Hematopoietic multipotent progenitor cell treated with erythropoietin and hydrocortisone succinate and interleukin-3 and kit ligand, for 15 days (in vitro differentiated cells): ENCODE measurements at regions not wholly inside any gene's neighbourhood (a gene's known extent, or its start where the extent isn't known, plus 50 kb on each side); places are given as distances from the start of the nearest gene placed in this dataset.
"Not testable (repeated sequence)": the region's sequence is repeated elsewhere in the genome, so short reads cannot be mapped to it uniquely, and the experiment has no call there.

Source experiments
- DNase-seq: peaks from one replicate; pipeline ENCODE4 v3.0.0-alpha.2; 2015; ENCODE audit warnings: low spot score

DNA sequence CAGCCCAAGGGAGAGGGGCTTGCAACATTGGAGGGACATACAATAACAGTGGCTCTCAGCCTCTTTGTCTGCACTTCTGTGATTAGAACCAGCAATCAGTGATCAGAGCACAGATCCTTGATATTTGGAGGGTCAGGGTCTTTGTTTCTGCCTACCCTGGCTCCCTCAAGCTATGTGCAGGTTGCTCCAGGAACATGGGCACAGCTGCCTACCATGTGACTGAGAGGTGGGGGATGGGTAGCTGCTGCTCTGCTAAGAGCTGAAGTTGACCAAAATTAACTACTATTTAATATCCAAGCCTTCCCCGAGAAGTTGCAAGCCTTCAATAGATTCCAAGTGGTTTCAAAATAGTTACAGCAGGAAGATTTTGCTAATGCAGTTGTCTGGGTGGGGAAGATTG is 202.6 kb downstream of the ZIC5 start:
- DNase-seq, result no peak

DNA sequence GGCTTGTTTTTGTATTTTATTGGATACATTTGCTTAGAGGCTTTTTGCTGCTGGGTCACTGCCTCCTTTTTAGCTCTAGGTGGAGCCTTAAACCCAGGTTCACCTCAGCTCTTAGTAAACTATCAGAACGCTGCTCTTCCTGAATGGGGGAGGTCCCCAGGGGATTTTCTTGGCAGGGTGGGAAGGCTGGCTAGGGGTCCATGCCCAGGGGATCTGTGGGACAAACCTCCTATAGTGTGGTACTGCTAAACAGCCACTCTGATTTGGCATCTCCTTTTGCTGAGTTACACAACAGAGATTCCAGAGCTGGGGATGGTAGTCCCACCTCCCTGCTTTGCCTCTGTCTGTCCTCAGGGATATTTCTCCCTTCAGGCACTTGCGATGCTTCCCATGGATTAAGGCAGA is 204.9 kb downstream of the ZIC5 start:
- DNase-seq, result no peak

DNA sequence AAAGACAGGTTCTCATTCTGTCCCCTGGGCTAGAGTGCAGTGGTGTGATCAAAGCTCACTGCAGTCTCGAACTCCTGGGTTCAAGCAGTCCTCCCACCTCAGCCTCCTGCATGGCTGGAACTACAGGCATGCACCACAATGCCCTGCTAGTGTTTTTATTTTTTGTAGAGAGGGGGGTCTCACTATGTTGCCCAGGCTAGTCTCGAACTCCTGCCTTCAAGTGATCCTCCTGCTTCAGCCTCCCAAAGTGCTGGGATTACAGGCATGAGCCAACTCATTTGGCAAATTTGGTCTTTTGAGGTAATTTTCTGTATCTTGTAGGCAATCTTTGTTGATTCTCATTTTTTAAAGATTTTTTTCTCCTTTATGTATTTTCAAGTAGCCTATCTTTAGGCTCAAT is 205.7 kb downstream of the ZIC5 start:
- DNase-seq, result no peak

DNA sequence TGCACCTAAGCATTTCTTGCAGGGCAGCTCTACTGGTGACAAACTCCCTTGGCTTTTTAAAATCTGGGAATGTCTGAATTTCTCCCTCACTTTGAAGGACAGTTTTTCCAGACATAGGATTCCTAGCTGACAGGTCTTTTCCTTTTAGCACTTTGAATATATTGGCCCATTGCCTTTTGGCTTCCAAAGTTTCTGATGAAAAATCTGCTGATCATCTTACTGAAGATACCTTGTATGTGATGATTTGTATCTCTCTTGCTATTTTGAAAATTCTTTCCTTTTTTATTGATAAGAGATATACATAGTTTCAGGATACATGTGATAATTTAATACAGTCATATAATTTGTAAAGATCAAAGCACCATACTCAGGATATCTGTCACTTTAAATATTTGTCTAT is 211.1 kb downstream of the ZIC5 start:
- DNase-seq, result no peak

- no peak for DNase-seq
These were observed 212.4 kb downstream of the ZIC5 start for GRCh38 chr13:99759163-99759552.

DNA sequence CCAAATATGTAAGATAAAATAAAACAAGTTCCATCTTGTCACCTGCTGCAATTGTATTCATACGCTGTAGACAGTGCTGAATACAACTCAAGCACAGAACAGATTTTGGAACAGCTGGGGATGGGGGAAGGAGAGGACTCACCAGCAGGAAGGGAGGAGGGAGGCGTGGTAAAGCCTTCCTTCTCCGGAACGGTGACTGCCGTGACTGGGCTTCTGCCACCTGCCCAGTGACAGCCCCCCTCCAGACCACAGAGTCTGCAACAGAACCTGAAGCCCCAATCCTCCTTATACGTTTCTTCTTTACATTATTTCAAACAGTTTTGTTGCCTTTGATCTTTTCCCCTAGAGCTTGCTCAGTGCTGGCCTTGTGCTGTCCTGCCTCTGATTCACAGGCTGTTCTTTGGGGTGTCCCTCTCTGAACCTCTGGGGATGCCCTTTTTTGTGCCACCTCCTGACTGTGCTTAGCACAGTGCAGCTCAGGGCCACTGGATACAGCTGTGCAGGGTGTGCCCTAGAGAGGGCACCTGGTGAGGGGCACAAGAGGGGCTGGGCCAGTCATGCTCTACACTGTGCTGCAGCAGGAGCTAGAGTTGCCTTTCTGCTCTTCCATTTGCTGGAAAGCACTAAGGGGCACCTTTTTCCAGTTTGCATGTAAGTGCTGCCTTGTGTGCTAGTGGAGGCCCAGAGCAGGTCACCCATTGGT is 213.0 kb downstream of the ZIC5 start:
- no peak for DNase-seq

DNA sequence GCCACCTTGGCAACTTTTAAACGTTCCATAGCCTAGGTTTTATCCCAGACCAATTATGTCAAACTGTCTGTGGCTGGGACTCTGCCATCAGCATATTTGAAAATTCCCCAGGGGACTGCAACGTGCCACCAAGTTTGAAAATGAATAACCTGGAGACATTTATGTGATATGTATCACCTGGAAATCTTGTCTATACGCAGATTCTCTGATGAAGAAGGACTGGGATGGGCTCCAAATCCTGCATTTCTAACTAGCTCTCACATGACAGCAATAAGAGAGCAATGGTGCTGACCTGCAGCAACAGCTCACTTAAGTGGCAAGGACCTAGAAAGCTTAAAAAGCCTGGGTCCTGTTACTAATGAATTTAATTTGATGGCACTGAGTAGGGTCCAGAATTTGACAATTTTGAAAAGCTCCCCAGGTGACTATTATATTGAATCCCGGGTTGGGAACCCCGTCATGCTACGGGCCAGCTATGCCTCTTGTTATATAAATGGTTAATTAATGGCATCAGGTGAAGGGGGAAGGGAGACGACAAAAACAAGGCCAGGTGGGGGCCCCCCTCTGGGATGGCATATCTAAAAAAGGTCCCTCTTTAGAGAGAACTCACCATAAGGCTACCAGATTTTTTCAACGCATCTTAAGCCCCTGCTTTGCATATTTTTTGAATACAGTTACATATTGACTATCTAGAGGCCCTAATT is 213.7 kb downstream of the ZIC5 start:
- no peak for DNase-seq

DNA sequence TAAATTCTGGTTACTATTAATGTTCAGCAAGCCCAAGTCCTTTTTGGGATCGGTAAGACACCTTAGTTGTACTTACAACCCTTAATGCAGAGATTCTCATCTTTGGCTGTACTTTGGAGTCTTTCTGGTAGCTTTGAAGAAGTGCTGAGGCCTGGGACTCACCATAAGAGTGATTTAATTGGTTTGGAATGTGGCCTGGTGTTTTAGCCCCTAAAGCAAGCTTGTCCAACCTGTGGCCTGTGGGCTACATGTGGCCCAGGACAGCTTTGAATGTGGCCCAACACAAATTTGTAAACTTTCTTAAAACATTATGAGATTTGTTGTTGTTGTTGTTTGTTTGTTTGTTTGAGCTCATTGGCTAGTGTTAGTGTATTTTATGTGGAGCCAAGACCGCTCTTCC is 215.3 kb downstream of the ZIC5 start:
- no peak for DNase-seq

GRCh38 chr13:99754750-99755149 is 216.8 kb downstream of the ZIC5 start:
- DNase-seq, result not testable (repeated sequence)

DNA sequence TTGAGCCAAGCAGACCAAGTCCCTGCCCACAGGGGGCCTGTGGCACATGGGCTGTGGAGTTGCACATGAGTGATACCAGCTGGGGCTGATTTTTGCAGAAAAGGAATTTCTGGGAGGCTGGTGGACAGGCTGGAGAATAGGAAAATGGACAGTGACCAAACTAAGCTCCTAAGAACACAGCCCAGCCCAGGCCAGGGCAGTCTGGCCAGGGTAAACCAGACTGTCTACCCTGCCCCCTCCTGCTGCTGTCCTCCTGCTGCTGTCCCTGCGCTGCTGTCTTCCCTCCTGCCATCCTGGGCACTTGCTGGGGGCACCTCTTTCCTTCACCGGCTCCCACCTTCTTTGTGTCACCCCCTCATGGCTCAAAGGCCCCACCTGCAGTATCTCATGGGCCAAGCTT is 219.2 kb downstream of the ZIC5 start:
- DNase-seq, result no peak

GRCh38 chr13:99751517-99752199 is 219.9 kb downstream of the ZIC5 start:
- DNase-seq, result no peak

DNA sequence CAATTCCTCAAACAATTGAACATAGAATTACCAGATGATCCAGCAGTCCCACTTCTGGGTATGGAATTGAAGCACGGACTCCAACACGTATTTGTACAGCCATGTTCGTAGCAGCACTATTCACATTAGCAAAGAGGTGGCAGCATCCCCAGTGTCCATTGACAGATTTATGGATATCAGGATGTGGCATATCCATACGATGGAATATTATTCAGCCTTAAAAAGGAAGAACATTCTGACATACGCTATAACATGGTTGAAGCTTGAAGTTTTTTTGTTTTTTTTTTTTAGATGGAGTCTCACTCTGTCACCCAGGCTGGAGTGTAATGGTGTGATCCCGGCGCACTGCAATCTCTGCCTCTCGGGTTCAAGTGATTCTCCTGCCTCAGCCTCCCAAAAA is 220.6 kb downstream of the ZIC5 start:
- no peak for DNase-seq

GRCh38 chr13:99749271-99750019 is 222.1 kb downstream of the ZIC5 start:
- no peak for DNase-seq

DNA sequence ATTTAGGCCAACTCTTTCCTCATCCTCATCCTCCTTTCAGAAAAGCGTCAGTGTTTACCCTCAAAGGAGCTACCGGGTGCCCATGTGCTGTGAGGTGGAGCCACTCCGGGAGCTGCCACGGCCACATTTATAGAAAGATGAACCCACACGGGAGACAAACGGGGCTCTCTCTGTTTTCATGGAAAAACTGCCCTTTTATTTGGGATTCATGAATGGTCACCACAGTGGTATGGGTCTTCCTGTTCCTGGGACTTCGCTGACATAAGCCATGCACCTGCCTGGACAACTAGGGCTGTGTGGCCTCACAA is 224.2 kb downstream of the ZIC5 start:
- DNase-seq, result no peak

GRCh38 chr13:99746637-99747402 is 224.7 kb downstream of the ZIC5 start:
- DNase-seq, result no peak

DNA sequence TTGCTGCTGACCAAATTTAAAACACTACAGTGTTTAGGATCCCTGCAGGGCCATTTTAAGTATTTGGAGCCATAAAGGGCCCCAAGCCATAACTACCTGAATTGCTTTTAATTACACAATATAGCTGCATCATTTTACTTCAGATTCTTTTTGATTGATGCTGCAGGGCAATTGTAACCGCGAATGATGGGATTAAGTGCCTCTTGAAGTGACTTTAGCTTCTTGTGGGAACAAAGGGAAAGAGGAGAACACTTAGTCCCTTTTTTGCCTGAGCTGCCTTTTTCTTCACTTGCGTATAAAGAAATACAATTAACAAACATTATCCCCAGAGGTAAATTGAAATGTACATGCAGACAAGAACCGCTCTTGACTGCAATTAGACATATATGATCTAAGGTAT is 228.5 kb downstream of the ZIC5 start:
- DNase-seq, result no peak

- DNase-seq, result no peak
These were observed 229.6 kb downstream of the ZIC5 start for GRCh38 chr13:99741960-99742359.

DNA sequence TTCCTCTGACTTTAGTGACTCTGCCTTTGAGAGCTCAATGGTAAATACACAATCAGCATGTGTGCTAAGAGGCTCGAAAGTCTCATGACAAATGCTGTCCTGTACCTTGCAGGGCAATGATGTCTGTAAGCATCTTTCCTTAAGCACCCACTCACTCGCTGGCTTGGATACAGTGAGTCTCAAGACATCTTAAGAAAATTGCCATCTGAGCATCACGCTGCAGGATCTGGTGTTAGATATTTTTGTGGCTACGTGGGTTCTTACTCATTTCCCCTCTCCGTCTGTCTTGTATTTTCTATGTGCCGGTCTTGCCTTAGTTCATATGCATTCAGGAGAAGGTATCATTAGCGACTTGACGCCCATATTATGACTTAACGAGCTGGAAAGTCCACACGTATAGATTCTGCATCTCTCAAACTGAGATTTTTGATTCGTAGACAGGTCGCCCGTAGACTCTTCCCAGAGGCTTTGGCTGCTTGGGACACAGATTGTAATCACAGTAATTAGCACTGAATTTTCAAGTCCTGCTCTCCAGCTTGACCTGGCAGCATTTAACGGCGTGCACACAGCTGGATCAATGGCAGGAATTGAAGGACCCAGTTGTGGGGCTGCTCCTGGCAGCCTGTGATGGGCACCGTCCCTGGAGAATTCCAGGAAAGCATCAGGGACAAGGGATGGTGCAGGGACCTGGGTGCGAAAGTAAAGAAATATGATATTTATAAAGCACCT is 231.2 kb downstream of the ZIC5 start:
- DNase-seq, result no peak

GRCh38 chr13:99738626-99739025 is 232.9 kb downstream of the ZIC5 start:
- no peak for DNase-seq

DNA sequence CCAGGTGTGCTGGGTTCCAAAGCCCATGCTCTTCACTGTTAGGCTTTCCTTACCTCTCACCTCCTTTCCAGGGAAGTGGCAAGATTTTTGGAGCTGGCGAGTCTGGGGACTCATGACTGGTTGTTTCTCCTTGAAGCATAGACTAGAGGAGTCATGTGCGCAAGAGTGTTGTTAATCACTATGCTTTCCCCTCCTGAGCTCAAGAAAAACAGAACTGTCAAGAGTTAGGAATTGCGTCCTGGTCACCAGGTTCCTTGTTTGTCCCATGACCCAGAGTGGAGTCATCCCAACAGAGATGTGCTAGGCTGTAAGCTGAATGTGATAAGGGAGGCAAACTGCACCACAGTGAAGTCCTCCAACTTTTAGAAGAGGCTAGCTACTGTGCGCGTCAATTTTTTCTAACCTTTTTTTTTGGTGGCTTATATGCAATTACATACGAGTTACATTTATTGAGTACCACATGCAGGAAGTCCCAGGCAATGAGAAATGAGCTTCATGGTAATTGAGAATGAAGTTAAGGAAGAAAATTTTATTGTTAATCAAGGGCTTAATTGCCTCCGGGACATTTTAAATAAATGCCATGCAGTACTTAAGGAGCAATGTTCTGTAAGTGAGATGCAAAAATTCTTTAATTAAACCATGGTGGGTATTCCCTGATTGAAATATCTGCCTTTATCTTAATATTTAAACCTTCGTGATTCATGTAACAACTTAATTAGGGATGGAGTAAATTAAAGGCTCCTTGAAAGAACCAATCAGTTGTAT is 233.9 kb downstream of the ZIC5 start:
- DNase-seq, result no peak

DNA sequence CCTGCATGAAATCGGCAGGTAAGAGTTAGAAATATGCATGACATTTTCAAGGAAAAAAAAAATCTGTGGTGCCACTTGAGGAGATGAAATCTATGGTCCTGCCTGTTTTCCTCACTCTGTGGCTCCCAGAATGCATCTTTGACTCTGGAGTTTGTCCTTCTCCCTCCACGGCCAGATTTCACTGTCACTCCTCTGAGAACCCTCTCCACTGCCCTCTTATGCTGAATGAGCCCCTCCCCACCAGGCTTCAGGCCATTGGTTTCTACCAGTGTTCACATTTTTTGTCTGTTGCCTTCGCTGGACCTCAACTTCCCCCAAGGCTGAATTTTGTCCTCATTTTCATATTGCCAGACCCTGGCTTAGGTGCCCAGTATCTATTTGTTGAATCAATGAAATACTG is 235.0 kb downstream of the ZIC5 start:
- DNase-seq, result no peak
